Inflammatory macrophage treated with lipopolysaccharide for 1 hour (primary cell): ENCODE measurements at regions not wholly inside any gene's neighbourhood (a gene's known extent, or its start where the extent isn't known, plus 50 kb on each side); places are given as distances from the start of the nearest gene placed in this dataset.
"Not testable (repeated sequence)": the region's sequence is repeated elsewhere in the genome, so short reads cannot be mapped to it uniquely, and the experiment has no call there.

ENCODE experiments used
- DNase-seq, 2 donors: peaks; one replicate each; pipeline ENCODE4 v3.0.0-alpha.2; 2020 to 2022

DNA sequence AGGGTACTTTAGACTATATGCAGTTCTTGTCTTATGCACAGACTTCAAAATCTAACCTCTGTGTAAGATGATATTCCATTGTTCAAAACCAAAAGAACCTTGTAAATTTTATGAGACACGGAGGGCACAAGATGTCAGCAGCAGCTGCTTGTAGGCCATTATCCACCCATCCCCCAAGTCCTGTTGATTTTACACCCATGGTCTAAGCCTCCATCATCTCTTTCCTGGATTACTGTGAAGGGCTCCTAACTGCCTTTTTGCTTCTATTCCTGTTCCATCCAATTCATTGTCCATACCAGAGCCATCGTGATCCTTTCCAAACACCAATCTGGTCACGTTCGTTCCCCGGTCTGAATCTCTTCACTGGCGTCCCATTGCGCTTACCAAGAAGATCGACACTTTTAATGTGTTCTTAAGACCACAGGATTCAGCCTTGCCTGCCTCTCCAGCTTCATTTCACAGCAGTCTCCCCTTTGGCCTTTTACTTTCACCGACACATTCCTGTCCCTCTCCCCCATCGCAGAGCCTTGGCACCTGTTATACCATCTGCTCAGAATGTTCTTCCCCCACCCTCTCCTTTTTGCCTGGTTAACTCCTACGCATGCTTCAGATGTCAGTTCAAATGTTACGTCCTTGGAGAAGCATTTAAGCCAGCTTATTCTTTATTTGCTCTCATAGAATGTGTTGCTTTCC, 107.3 kb upstream of the POU3F1 start:
- DNase-seq = no peak

DNA sequence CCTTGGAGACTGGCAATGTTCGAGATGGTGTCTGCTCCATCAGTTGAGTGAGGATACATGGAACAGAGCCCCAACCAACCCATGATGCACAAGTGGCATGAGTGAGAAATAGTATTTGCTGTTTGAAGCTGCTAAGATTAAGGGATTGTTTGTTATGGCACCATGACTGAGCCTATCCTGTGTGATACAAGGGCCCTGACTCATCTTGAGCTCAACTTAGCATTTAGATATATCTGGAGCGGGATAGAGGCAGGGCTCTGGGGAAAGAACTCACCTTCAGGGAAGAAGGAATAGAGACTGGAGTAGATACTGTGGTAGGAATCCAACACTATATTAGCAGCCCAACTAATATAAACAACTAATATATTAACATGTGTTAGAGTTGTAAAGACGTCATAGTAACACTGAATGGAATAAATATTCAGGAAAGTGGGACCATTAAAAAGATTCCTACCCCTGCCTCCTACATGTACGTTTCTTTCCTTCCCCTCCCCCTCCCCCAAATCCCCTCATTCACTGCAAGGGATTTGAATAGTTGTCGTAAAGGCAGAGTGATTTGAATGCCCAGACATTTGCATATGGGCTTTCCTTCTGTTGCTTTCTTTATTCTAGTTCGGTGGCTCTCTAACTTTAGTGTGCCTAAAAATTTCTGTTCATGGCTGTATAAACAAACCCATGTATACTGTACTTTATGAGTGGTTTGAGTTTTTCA, 106.6 kb upstream of the POU3F1 start:
- no peak for DNase-seq

DNA sequence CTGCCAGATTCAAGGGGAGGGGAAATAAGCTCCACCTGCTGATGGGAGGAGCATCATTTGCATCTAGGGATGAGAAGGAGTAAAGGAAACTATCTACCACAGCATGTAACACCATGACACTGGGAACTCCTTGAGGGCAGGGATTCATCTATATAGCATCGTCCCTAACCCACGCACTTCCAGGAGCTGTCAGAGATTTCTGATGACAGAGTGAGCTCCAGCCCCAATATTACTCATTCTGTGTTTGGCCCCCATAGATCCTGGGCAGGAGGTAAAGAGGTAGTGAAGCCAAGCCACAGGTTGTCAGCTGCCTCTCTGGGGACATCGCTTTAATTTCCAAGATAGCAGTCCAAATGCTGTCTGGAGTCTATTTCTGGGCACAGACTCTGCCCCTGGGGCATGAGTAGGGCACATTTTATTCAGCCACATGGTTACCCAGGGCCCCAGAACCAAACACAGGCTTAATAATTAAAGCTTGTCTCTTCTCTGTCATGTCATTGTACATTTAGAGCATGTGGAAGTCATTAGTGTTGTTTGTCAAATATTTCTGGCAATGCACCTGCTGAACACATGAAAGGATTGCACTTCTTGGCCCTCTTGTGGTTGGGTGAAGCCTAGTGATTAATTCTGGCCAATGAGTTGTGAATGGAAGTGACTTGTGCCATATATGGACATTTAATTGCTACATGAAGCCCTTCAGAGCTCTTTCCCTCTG, 105.9 kb upstream of the POU3F1 start:
- DNase-seq = no peak

DNA sequence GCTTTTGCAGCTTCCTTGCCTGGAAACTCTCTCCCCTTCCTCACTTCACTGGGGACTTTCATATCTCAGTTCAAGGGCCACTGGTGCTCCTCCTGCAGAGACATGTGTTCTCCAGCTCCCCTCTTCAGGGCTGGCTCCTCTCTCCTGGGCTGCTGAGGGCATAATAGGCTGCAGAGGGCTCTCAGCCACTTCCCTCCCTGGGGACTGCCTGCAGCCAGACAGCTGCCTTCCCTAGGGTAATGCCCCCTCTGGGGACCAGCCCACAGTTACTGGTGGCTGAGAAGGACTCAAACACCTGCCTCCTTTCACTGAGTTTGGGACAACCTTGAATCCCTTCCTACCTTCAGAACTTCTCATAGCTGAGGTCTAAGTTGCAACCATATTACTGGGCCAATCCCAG, 104.8 kb upstream of the POU3F1 start:
- no peak for DNase-seq

DNA sequence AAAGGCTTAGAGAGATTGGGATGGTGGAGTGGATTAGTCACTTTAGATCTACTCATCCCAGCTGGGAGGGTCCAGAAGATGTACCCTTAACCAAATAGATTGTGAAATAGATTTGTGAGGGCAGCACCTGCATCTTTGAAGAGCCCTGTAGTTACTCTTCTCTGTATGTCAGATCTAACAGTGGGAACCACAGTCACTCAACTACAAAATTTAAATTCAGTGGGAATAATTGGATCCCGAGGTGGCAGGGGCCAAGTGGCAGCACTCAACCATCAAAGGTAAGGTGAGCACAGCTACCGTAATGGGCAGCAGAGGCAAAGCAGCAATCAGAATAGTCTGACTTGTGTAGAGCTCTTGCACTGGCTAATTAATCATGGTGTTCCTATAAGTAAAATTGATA, 99.5 kb upstream of the POU3F1 start:
- DNase-seq = not testable (repeated sequence)

DNA sequence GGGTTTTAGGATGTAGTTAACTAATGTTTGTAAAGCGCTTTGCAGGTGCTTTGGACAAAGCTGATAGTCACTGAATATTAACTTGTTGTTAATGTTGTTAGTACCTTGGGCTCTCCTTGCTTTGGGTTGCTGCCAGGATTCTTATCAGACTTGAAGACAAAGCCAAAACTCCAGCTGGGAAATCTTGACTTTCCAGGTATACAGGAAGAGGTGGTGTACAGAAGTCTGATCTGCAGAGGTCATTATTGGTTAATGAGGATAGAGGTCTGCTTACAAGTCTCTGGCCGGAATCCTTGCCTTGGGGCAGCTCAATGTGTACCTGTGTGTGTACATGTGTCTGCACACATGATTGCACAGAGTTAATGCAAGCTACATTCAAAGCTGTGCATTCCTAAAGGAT, 96.0 kb upstream of the POU3F1 start:
- no peak for DNase-seq

DNA sequence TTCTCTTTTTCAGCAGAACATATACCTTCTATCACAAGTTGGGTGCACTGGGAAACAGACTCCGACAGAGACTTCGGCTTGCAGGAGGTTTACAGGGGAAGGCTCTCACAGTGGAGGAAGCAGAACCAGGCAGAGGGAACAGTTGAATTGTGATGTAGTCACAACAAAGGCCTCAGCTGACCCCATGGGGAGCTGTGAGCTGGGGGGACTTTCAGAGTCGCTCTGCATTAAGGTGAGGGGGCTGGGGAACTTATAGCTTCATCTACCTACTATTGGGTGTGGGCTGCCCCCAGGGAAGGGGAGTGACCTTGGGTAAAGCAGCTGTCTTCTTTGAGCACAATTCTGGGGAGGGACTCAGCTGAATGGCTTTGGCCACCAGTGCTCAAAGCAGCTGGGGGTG, 94.9 kb upstream of the POU3F1 start:
- no peak for DNase-seq

DNA sequence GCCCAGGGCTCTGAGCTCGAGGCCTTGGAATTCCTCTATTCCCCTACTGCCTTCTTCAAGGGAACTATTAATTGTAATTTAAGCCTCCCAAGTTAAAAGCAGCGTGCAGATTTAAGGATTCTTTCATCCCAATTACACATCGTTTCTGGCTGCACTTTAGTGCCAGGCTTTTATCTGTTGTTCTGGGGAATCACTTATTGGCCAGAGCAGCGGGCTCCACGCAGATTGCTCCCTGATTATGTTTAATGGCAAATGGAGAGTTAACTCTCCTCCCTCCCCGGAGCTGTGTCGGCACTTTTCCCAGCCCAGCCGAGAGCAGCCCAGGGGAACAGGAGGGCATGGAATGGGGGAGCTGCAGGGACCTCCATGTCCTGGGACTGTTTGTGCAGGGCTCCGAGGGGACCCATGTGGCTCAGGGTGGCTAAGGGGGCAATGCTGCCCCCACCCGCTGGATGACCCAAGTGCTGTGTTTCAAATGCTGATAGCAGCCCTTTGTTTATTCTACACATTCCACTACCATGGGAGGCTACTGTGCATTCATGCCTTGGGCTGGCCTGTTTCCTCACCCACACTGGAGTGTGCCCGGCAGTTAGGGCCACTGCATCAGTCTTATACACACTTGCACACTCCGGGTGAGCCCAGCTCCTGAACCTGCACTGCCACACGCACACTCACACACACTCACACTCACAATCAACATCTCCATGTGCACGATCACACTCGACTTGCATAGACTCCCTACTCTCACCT, 93.3 kb upstream of the POU3F1 start:
- no peak for DNase-seq

DNA sequence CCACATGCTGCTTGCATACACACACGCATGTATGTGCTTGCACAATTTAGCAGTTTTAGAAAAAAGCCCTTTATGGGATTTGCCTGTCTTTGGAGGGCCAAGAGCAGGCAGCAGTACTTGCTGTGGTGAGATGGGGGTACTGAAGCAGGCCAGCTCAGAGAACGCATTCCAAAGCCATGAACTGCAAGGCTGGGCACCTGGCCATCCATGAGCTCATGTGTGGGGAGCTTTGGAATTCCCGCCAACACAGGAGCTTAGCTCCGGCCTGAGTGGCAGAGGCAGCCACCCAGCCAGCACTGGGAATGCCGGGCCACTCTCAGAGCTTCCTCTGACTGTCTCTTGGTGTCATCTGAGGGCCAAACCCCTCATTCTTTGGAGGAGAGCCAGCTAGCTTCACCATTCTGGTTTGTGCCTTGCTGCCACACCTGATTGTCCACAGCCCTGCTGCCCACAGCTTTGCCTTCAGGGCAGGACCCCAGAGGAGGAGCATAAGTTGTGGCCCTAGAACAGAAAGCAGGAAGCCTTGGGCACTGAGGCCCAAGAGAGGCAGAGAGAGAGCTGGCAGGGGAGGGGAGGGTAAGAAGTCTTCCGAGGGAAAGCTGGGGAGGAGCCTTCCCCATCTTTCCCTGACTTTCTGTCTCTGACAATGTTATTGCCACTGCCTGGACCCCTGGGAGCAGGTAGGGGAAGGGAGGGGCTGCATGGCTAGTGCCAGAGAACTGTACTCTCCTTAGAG, 92.1 kb upstream of the POU3F1 start:
- DNase-seq = no peak

DNA sequence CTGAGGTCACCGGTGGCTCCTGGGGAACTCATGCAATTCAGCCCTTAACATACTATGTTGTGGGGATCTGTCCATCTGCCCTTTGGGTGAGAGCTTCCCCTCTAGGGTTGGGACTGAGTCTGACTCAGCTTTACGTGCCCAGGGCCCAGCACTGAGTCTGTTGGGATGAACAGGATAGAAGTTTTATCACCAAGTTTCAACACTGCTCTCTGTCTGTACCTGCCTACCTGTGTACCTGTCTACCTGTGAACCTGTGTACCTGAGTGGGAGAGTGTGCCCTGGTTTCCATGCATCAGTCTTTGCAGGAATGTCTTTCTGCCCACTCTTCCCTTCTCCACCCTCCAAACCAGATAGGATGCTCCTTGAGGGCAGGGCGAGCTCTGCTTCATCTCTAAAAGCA, 90.6 kb upstream of the POU3F1 start:
- no peak for DNase-seq

DNA sequence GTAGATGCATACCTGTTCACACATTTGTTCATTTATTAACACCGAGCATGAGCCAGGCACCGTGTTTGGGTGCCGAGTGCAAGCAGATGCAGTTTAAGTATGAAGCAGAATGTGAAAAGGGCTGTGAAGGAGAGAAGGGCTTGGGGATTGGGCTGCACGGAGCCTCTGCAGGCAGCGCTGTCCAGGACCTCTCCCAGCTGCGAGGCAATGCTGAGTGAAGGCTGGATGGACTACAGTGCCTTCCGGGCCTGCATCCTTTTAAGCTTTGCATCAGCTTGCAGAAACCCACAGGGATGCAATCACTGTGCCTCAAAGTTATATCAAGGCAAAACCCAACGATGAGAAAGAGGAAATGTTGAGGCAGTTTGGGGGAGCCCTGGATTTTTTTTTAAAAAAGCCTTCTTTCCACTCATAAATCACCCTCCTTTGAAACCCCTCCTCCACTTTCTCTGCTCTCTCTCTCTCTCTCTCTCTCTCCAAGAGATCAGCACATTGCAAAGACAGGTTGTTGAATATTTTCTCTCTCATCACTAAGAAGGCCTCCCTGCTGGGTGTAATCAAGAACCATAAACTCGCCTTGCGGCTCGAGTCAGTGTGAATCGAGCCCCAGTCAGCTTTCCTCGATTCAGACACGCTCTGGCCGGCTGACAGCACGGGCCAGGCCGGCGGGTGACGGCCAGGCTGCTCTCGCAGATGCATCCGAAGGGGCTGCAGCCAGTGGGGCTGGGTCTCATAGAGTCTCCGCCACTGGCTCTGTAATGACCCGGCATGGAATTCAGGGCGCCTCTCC, 89.2 kb upstream of the POU3F1 start:
- no peak for DNase-seq

DNA sequence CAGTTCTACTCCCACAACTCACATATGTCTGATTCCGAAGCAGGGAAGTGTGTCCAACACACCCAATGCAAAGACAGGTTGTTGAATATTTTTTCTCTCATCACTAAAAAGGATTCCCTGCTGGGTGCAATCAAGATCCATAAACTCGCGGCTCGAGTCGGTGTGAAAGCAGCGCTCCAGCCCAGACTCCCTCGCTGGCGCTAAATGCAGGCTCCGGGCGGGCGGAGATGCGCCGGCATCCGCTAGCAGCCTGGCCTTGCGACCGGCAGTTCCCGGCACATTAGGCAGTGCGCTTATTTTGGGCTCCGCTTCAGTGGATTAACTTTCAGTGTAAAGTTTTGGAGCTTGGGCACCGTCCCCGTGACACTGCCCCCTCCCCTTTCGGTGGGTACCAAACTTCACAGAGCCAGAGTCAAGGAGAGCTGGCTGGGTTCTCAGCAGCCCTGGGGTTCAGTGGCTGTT, 87.7 kb upstream of the POU3F1 start:
- no peak for DNase-seq

DNA sequence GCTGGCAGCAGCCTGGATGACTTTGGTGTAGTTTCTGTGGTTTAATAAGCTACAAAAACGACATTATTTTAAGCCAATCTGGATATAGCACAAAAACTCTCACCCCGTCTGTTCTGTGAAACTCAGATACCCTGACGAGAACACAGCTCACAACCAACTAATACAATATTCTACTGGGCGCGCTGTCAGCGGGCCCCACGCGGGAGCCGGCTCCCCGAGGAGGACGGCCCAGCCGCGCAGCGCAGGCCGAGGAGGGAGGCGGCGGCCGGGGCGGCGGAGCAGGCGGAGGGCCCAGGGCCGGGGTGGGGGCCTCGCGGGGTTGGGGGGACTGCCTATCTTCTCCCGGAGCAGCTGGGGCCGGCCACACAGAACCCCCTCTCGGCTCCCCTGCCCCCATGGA, 87.2 kb upstream of the POU3F1 start:
- no peak for DNase-seq

DNA sequence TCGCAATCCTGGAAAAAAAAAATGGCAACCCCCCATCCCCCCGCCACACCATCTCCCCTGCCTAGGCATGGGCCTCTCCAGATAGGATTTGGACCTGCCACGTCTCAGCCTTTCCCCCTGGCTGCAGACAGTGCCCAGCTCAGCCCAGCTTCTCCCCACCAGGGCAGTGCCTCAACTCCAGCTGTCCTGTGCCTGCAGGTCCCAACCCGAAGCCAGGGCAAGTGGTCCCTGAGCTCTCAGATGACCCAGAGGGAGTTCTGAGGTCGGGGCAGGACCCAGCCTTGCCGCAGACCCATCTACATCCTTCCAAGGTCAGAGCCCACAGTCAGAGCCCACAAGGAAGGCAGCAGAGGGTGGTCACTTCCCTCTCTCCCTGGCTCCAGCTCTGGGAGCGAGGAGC, 86.7 kb upstream of the POU3F1 start:
- DNase-seq = no peak

DNA sequence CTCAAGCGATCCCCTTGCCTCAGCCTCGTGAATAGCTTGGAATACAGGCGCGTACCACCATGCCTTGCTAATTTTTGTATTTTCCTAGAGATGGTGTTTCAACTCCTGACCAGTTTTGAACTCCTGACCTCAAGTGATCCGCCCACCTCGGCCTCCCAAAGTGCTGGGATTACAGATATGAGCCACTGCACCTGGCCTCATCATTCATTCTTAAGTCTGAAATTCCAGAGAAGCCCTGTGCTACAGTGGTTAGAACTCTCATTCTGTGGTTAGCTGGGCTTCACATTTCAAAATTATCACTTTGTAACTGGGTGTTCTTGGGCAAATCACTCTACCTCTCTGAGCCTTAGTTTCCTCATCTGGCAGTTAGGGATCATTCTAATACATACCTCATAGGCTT, 86.1 kb upstream of the POU3F1 start:
- no peak for DNase-seq

DNA sequence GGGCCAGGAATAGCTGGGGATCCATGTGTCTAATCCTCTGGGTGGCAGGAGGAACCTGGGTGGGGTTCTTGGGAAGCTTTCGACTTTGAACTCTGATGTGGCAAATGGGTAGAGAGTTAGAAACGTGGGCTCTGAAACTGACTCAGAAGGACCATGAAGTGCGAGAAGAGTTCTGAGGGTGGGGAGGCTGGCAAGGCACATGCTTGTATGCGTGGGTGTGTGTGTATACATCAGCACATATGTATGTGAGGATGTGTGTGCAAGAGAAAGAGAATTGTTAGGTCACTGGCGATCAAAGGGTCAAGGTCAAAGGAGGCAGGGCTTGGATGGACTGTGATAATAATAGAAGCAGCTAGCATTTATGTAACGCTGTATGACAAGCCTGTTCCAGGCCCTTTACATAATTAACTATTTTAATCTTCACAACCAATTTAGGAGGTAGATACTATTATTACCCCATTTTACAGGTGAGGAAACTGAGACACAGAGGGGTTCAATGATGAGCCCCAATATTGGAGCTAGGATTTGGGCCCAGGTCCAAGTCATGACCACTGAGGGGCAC, 84.5 kb upstream of the POU3F1 start:
- DNase-seq = no peak

DNA sequence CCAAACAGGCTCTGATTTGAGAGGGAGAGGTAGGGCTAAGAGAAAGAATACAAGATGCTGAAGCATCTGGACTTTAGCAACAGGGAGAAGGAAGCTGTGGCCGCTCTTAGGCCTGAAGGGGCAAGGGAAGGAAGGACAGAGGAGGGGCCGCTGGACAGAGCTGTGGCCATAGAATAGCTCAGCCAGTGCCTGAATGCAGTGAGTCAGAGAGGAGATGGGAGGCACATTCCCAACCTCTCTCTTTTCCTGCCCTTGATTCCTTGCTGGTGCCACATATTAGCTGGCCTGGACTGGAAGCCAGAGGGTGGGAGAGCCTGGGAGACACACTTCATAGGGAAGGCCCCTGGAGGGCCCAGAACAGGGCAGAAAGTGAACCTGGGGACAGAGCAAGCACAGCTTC, 83.4 kb upstream of the POU3F1 start:
- DNase-seq = no peak

DNA sequence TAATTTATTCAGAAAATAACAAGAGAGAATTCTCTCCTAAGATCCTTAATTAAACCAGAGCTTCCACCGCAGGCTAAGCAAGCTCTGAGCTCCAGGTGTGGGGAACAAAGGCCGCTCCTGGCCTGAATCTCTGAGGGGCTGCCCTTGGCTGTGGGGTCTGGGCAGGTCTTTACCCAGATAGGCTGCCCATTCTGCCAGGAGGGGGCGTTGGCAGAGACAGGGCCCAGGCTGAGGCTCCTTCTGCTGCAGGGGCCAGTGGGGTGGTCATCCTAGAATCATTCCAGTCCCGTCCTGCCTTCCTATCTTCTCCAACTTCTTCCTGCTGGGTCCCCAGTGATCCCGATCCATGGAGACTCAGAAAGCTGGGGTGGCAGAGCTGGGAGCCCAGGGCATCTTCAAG, 82.9 kb upstream of the POU3F1 start:
- DNase-seq = no peak

DNA sequence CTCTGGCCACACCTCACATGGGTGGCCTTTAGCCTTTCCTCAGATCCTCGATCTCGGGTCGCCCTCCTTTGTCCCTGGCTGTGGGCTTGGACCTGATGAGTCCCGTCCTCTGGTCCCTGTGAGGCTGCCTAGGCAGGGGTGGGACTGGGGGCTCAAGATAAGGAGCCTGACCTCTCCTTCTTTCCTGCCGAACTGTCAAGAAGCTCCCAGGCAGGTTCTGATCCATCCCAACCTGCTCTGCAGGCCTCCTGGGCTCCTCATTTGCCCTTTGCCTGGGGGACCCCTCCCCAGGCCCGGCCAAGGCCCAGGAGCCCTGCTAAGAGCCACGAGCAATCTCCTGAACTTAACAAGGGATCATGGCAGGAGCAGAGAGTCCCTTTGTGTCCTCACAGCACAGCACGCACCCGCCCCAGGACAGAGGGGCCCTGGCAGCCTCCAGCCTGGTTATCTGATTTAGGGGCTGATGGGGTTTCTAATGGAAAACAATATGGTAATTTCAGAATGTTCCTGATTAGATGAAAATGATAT, 82.4 kb upstream of the POU3F1 start:
- DNase-seq = no peak

DNA sequence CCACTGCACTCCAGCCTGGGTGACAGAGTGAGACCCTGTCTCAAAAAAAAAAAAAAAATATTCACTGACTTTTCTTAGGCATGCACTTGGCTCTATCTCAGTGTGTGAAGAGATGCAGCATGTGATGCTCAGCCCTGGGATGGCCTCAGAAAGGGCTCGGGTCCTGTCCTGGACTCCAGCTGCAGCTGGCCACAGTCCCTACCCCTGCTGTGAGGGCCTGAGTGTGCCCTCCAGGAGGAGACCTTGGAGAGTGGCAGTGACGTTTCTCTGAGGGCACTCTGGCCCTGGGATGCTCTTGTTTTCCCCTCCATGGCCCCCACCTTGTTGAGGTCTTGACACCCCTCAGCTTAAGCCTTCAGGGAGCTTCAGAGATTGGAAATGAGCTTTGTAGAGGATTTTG, 81.9 kb upstream of the POU3F1 start:
- no peak for DNase-seq

DNA sequence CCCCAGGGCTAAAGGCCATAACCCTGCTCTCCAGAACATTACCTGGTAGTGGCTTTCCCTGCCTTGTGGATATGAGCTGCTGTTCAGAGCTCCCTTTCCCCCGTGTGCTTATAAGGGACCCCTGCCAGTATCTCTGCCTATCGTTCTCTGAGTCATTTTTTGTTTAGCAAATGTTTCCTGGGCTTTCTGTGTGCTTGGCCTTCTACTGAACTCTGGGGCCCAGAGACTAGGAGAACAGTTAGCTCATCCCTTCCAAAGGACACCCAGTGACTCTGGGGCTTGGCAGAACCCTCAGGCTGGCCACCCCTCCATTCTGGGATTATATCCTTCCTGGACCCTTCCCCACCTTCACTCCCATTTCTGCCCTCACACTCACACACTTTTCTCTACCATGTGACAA, 80.8 kb upstream of the POU3F1 start:
- DNase-seq = no peak
